K562 (cell line): ENCODE measurements at regions not wholly inside any gene's neighbourhood (a gene's known extent, or its start where the extent isn't known, plus 50 kb on each side); places are given as distances from the start of the nearest gene placed in this dataset.

ENCODE experiments used
- ATAC-seq: fragments of 200-7000 bp; cut with Tn5 transposase; 3 replicates; pipeline ENCODE4 v1.9.1; 2020; ENCODE audit warnings: moderate library complexity
- BruUV-seq: library from RNA; stranded (reverse); fragments of 400-500 nt; replicated peaks from 2 replicates; lab custom pipeline; 2021; lab: Mats Ljungman, UMichigan
- CTCF ChIA-PET: fragments of 300-600 bp; formaldehyde crosslinking; extraction: SDS; loops from one replicate; lab custom pipeline; 2021; ENCODE audit warnings: low intra/inter-chr PET ratio; lab: Yijun Ruan, JAX
- POLR2A ChIA-PET: fragments of 300-600, 350-650 bp; sonication (Branson Sonifier 250); formaldehyde crosslinking; extraction: SDS; loops from one replicate; lab custom pipeline; 2021; ENCODE audit warnings: antibody characterized with exemption, inconsistent platforms; lab: Yijun Ruan, JAX
- DNase-seq, 4 experiments: peaks; one replicate each; pipeline versions ENCODE4 v3.0.0 to v3.0.0-alpha.2; 2011 to 2018; ENCODE audit warnings: low spot score in 3 of 4, mixed read lengths in 3 of 4; ENCODE audit errors: extremely low read depth in 1 of 4
- FAIRE-seq: peaks from 2 replicates; lab custom pipeline; 2011; peaks lifted over from hg19 to GRCh38; lab: Jason Lieb, UNC
- H2AFZ ChIP-seq: 2 replicates; pipeline ENCODE4 v1.6.0; 2011; ENCODE audit warnings: low read depth, low read length, control low read depth, inconsistent platforms
- H3K27ac ChIP-seq: fragments of 200-600 bp; 3 replicates; pipeline ENCODE4 v1.8.0; 2011; ENCODE audit warnings: low read depth, mild to moderate bottlenecking, control low read depth, inconsistent platforms, low read length, moderate library complexity, mixed read lengths; ENCODE audit errors: extremely low read depth
- H3K27me3 ChIP-seq, 2 experiments: fragments of 300-600 bp in 1 of 2; 2 replicates in 1 of 2; 3 replicates in 1 of 2; pipeline versions ENCODE4 v1.6.0 to v1.8.0; 2011; ENCODE audit warnings: inconsistent platforms in 2 of 2, low read length in 2 of 2, mild to moderate bottlenecking in 1 of 2, mixed read lengths in 1 of 2, moderate library complexity in 1 of 2; ENCODE audit not compliant: control insufficient read depth in 2 of 2, insufficient read depth in 2 of 2
- H3K36me3 ChIP-seq: fragments of 300-600 bp; 3 replicates; pipeline ENCODE4 v1.8.0; 2011; ENCODE audit warnings: mild to moderate bottlenecking, low read length, inconsistent platforms; ENCODE audit not compliant: control insufficient read depth, insufficient read depth
- H3K4me1 ChIP-seq, 2 experiments: fragments of 200-600 bp in 1 of 2; replicated peaks in 1 of 2; 2 replicates in 1 of 2; 3 replicates in 1 of 2; pipeline versions ENCODE4 v1.5.1 to v1.8.0; 2011; ENCODE audit warnings: inconsistent platforms in 2 of 2, low read length in 2 of 2, mild to moderate bottlenecking in 1 of 2, mixed read lengths in 1 of 2, moderate library complexity in 1 of 2; ENCODE audit not compliant: control insufficient read depth in 2 of 2, insufficient read depth in 2 of 2
- H3K4me2 ChIP-seq: 2 replicates; pipeline ENCODE4 v1.6.1; 2011; ENCODE audit warnings: low read length, control low read depth, inconsistent platforms, mixed read lengths; ENCODE audit not compliant: insufficient read depth
- H3K4me3 ChIP-seq: fragments of 200-600 bp; sonication (generic), shearing (Covaris generic); 2 replicates; pipeline ENCODE4 v1.5.1; 2016; ENCODE audit warnings: control low read depth, inconsistent platforms
- H3K79me2 ChIP-seq: fragments of 200-600 bp; 3 replicates; pipeline ENCODE4 v1.8.0; 2011; ENCODE audit warnings: low read length, inconsistent platforms; ENCODE audit not compliant: control insufficient read depth, insufficient read depth
- H3K9ac ChIP-seq, 2 experiments: 2 replicates each; pipeline versions ENCODE4 v1.6.0 to v1.6.1; 2011; ENCODE audit warnings: low read depth in 2 of 2, low read length in 2 of 2, control low read depth in 1 of 2, inconsistent platforms in 1 of 2, mild to moderate bottlenecking in 1 of 2, mixed read lengths in 1 of 2; ENCODE audit not compliant: insufficient read depth in 1 of 2
- H3K9me1 ChIP-seq: one replicate; pipeline ENCODE4 v1.6.0; 2011; ENCODE audit warnings: inconsistent platforms, mild to moderate bottlenecking, low read length, moderate library complexity; ENCODE audit not compliant: control insufficient read depth, insufficient read depth
- H3K9me3 ChIP-seq: replicated peaks from 2 replicates; pipeline ENCODE4 v1.5.1; 2011; ENCODE audit warnings: low read depth, low read length, inconsistent platforms; ENCODE audit not compliant: control insufficient read depth, insufficient read depth
- H4K20me1 ChIP-seq: replicated peaks from 2 replicates; pipeline ENCODE4 v1.6.1; 2011; ENCODE audit warnings: low read length, inconsistent platforms, mixed read lengths; ENCODE audit not compliant: control insufficient read depth, insufficient read depth
- CBX2 ChIP-seq: fragments of 200-600 bp; sonication (generic); IDR thresholded peaks from one replicate; pipeline ENCODE4 v1.6.1; 2012; ENCODE audit warnings: mild to moderate bottlenecking, low read length, inconsistent platforms; ENCODE audit not compliant: insufficient read depth, poor library complexity, severe bottlenecking
- CBX3 ChIP-seq, 2 experiments: IDR thresholded peaks; 1 replicate in 1 of 2; 2 replicates in 1 of 2; pipeline ENCODE4 v1.6.1; 2012; ENCODE audit warnings: inconsistent platforms in 2 of 2, low read length in 2 of 2, borderline replicate concordance in 1 of 2, control low read depth in 1 of 2
- FOXK2 ChIP-seq, 2 experiments: fragments of 450-650 bp; IDR thresholded peaks in 1 of 2; conservative IDR thresholded peaks in 1 of 2; 2 replicates each; pipeline ENCODE4 v1.6.1; 2016; ENCODE audit warnings: low read depth in 2 of 2, mild to moderate bottlenecking in 1 of 2
- HNRNPK ChIP-seq: fragments of 200-400 bp; formaldehyde crosslinking; IDR thresholded peaks from one replicate; pipeline ENCODE4 v1.6.1; 2018; ENCODE audit warnings: mild to moderate bottlenecking, low read depth, low read length; ENCODE audit not compliant: poor library complexity, severe bottlenecking
- KDM4B ChIP-seq, 2 experiments: fragments of 450-650 bp in 1 of 2; sonication (generic) in 1 of 2; IDR thresholded peaks; 2 replicates each; pipeline ENCODE4 v1.6.1; 2016 to 2017; ENCODE audit warnings: borderline replicate concordance in 2 of 2, antibody characterized with exemption in 1 of 2, low read depth in 1 of 2, mild to moderate bottlenecking in 1 of 2
- MED1 ChIP-seq: sonication (generic); formaldehyde crosslinking; IDR thresholded peaks from 2 replicates; pipeline ENCODE4 v1.8.1; 2023; ENCODE audit warnings: missing genetic modification reagents, borderline replicate concordance
- NCOA1 ChIP-seq: fragments of 450-650 bp; IDR thresholded peaks from 2 replicates; pipeline ENCODE4 v1.6.1; 2016; ENCODE audit warnings: low read depth
- TAF15 ChIP-seq: fragments of 200-400 bp; formaldehyde crosslinking; IDR thresholded peaks from 2 replicates; pipeline ENCODE4 v1.6.1; 2017; ENCODE audit warnings: mild to moderate bottlenecking, low read depth, low read length, moderate library complexity
- TAF9B ChIP-seq: fragments of 450-650 bp; IDR thresholded peaks from 2 replicates; pipeline ENCODE4 v1.6.1; 2018; ENCODE audit warnings: mild to moderate bottlenecking; ENCODE audit not compliant: partially characterized antibody
- XRCC5 ChIP-seq: fragments of 200-400 bp; formaldehyde crosslinking; IDR thresholded peaks from 2 replicates; pipeline ENCODE4 v1.6.1; 2017; ENCODE audit warnings: low read depth, mild to moderate bottlenecking, low read length
- ZNF224 ChIP-seq: sonication (generic); formaldehyde crosslinking; IDR thresholded peaks from 2 replicates; pipeline ENCODE4 v1.8.0; 2022; ENCODE audit warnings: mild to moderate bottlenecking, missing genetic modification reagents
- ZNF311 ChIP-seq: fragments of 250-450 bp; sonication (Bioruptor Pico); IDR thresholded peaks from 2 replicates; pipeline ENCODE4 v1.4.0; 2020; ENCODE audit warnings: mild to moderate bottlenecking, moderate library complexity
- ZNF408 ChIP-seq: fragments of 250-450 bp; sonication (Bioruptor Pico); IDR thresholded peaks from 2 replicates; pipeline ENCODE4 v1.4.0; 2020; ENCODE audit warnings: low read depth, mild to moderate bottlenecking, moderate library complexity
- ZNF589 ChIP-seq: fragments of 200-800 bp; sonication (Bioruptor generic); IDR thresholded peaks from 2 replicates; pipeline ENCODE4 v1.6.1; 2016; ENCODE audit warnings: low read depth, missing genetic modification characterization, missing compliant biosample characterization
- in situ Hi-C: fragments of 300-500 bp; cut with MboI; formaldehyde crosslinking; loops from 4 replicates; pipeline ENCODE4 v1.15.0; 2018; ENCODE audit warnings: inconsistent platforms, mixed read lengths
- intact Hi-C: fragments of 100-400 bp; cut with micrococcal nuclease; formaldehyde crosslinking; loops from 2 replicates; pipeline ENCODE4 v1.14.2; 2022
- TF ChIP-seq, protein P1 (sequence below): fragments of 450-650 bp; IDR thresholded peaks from 2 replicates; pipeline ENCODE4 v1.6.1; 2016; ENCODE audit warnings: antibody characterized with exemption
- TF ChIP-seq, protein P2 (sequence below): fragments of 450-650 bp; conservative IDR thresholded peaks from 2 replicates; pipeline ENCODE4 v1.6.1; 2016; ENCODE audit warnings: missing genetic modification characterization, low read depth, mild to moderate bottlenecking, control low read depth, missing compliant biosample characterization

DNA sequence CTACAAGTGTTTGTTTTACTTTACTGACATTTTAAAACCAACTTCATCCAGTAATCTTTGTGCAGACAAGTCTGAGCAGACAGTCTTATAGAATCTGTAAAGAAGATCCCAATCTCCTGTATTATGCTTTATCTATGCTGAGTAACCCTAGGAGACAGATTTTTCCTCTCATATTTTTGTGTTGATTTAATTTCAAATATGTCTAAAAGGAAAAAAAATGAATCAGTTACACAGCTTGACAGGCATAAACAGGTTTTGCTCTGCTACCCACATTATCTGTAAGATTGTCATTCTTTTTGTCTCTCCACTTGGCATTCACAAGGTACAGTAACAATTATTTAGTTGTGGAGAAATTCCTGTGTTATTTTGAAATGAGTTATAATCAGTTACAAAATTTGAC is 415.0 kb downstream of the NYAP2 start:
- POLR2A ChIA-PET: no interaction called here
- ATAC-seq (no peak), FAIRE-seq (no peak), DNase-seq (no peak)
- in situ Hi-C loops (no loop called here), intact Hi-C loops (no loop called here)
- no peaks in the 10 kb centered on the region for H3K79me2 ChIP-seq
- H3K9me1 ChIP-seq: no peaks in the 10 kb centered on the region
- no TSS peak for BruUV-seq
- no peak overlapping the region for H3K9ac ChIP-seq
- no peaks in the 10 kb centered on the region for H3K27me3 ChIP-seq
- no peak overlapping the region for H2AFZ ChIP-seq
- no peak overlapping the region for H3K4me2 ChIP-seq
- H3K9me3 ChIP-seq: no peaks in the 10 kb centered on the region
- TF ChIP-seq TAF9B (no peak), ZNF408 (no peak), CBX2 (no peak), CBX3 (IDR thresholded peaks at IDR 0.05; ENCODE audit: borderline replicate concordance in 1 of 2, low read length in 2 of 2) (no peak), ZNF589 (CRISPR knock-in tag) (no peak), FOXK2 (conservative IDR thresholded peaks at IDR 0.05 in 1 of 2, IDR thresholded peaks at IDR 0.05 in 1 of 2; ENCODE audit: low read depth in 2 of 2) (no peak), KDM4B (IDR thresholded peaks at IDR 0.05; ENCODE audit: borderline replicate concordance in 2 of 2, low read depth in 1 of 2) (no peak), HNRNPK (no peak), TAF15 (no peak), MED1 (CRISPR knock-in tag) (no peak), ZNF224 (no peak), XRCC5 (no peak), ZNF311 (CRISPR knock-in tag) (no peak), NCOA1 (no peak)
- TF ChIP-seq, protein P1, sequence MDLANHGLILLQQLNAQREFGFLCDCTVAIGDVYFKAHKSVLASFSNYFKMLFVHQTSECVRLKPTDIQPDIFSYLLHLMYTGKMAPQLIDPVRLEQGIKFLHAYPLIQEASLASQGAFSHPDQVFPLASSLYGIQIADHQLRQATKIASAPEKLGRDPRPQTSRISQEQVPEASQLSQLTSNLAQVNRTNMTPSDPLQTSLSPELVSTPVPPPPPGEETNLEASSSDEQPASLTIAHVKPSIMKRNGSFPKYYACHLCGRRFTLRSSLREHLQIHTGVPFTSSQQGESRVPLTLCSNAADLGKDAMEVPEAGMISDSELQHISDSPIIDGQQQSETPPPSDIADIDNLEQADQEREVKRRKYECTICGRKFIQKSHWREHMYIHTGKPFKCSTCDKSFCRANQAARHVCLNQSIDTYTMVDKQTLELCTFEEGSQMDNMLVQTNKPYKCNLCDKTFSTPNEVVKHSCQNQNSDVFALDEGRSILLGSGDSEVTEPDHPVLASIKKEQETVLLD: no peak
- TF ChIP-seq, protein P2, sequence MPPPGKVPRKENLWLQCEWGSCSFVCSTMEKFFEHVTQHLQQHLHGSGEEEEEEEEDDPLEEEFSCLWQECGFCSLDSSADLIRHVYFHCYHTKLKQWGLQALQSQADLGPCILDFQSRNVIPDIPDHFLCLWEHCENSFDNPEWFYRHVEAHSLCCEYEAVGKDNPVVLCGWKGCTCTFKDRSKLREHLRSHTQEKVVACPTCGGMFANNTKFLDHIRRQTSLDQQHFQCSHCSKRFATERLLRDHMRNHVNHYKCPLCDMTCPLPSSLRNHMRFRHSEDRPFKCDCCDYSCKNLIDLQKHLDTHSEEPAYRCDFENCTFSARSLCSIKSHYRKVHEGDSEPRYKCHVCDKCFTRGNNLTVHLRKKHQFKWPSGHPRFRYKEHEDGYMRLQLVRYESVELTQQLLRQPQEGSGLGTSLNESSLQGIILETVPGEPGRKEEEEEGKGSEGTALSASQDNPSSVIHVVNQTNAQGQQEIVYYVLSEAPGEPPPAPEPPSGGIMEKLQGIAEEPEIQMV (tag): no peak
- no peaks in the 10 kb centered on the region for H4K20me1 ChIP-seq
- H3K4me1 ChIP-seq: no peaks in the 10 kb centered on the region
- H3K36me3 ChIP-seq: no peaks in the 10 kb centered on the region
- H3K27ac ChIP-seq: no peak overlapping the region
- no peak overlapping the region for H3K4me3 ChIP-seq
- CTCF ChIA-PET: no interaction called here
